ENCODE measurements at regions not wholly inside any gene's neighbourhood (a gene's known extent, or its start where the extent isn't known, plus 50 kb on each side); places are given as distances from the start of the nearest gene placed in this dataset.

GRCh38 chr19:30146346-30146745, 204.3 kb downstream of the URI1 start (continued):
- TF ChIP-seq, protein P1, sequence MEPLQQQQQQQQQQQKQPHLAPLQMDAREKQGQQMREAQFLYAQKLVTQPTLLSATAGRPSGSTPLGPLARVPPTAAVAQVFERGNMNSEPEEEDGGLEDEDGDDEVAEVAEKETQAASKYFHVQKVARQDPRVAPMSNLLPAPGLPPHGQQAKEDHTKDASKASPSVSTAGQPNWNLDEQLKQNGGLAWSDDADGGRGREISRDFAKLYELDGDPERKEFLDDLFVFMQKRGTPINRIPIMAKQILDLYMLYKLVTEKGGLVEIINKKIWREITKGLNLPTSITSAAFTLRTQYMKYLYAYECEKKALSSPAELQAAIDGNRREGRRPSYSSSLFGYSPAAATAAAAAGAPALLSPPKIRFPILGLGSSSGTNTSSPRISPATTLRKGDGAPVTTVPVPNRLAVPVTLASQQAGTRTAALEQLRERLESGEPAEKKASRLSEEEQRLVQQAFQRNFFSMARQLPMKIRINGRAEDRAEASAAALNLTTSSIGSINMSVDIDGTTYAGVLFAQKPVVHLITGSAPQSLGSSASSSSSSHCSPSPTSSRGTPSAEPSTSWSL (CRISPR knock-in tag; IDR thresholded peaks at IDR 0.05; ENCODE audit: borderline replicate concordance) = no peak
- TF ChIP-seq HMGN3 (IDR thresholded peaks at IDR 0.05; ENCODE audit: borderline replicate concordance, extremely low read depth, insufficient read length, low read depth, low read length) (no peak), ZNF384 (IDR thresholded peaks at IDR 0.05; ENCODE audit: low read depth, low read length) (no peak), ZBTB7A (IDR thresholded peaks at IDR 0.05; ENCODE audit: borderline replicate concordance, control insufficient read depth, low read depth, low read length) (no peak)
- TF ChIP-seq, protein P2, sequence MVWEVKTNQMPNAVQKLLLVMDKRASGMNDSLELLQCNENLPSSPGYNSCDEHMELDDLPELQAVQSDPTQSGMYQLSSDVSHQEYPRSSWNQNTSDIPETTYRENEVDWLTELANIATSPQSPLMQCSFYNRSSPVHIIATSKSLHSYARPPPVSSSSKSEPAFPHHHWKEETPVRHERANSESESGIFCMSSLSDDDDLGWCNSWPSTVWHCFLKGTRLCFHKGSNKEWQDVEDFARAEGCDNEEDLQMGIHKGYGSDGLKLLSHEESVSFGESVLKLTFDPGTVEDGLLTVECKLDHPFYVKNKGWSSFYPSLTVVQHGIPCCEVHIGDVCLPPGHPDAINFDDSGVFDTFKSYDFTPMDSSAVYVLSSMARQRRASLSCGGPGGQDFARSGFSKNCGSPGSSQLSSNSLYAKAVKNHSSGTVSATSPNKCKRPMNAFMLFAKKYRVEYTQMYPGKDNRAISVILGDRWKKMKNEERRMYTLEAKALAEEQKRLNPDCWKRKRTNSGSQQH (CRISPR knock-in tag; IDR thresholded peaks at IDR 0.05) = no peak
- TF ChIP-seq, protein P3, sequence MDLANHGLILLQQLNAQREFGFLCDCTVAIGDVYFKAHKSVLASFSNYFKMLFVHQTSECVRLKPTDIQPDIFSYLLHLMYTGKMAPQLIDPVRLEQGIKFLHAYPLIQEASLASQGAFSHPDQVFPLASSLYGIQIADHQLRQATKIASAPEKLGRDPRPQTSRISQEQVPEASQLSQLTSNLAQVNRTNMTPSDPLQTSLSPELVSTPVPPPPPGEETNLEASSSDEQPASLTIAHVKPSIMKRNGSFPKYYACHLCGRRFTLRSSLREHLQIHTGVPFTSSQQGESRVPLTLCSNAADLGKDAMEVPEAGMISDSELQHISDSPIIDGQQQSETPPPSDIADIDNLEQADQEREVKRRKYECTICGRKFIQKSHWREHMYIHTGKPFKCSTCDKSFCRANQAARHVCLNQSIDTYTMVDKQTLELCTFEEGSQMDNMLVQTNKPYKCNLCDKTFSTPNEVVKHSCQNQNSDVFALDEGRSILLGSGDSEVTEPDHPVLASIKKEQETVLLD (IDR thresholded peaks at IDR 0.05) = no peak

Data from K562 (cell line).